Neural cell (in vitro differentiated cells): ENCODE measurements at regions not wholly inside any gene's neighbourhood (a gene's known extent, or its start where the extent isn't known, plus 50 kb on each side); places are given as distances from the start of the nearest gene placed in this dataset.

Experiments used
- H2AFZ ChIP-seq: fragments of 200-600, 300-800 bp; sonication (generic), shearing (Covaris generic); 2 replicates; pipeline ENCODE4 v1.6.0; 2014; ENCODE audit warnings: low read depth, mild to moderate bottlenecking, antibody characterized with exemption, low read length, moderate library complexity
- H3F3A ChIP-seq: fragments of 200-600 bp; shearing (Covaris generic); 2 replicates; pipeline ENCODE4 v1.6.1; 2016; ENCODE audit warnings: mild to moderate bottlenecking, moderate library complexity, mixed read lengths, antibody characterized with exemption, low read length; ENCODE audit not compliant: insufficient read depth, poor library complexity, severe bottlenecking
- H3K27ac ChIP-seq: fragments of 200-600, 300-800 bp; sonication (generic), shearing (Covaris generic); 2 replicates; pipeline ENCODE4 v1.5.1; 2014; ENCODE audit warnings: mild to moderate bottlenecking, low read length, moderate library complexity
- H3K27me3 ChIP-seq: fragments of 300-800, 200-600 bp; sonication (generic), shearing (Covaris generic); 2 replicates; pipeline ENCODE4 v1.6.0; 2014; ENCODE audit warnings: mild to moderate bottlenecking, low read depth, low read length, moderate library complexity; ENCODE audit not compliant: insufficient read depth
- H3K36me3 ChIP-seq: fragments of 300-800, 200-600 bp; sonication (generic), shearing (Covaris generic); 2 replicates; pipeline ENCODE4 v1.5.1; 2014; ENCODE audit warnings: mild to moderate bottlenecking, antibody characterized with exemption, low read length, moderate library complexity; ENCODE audit not compliant: insufficient read depth
- H3K4me2 ChIP-seq: fragments of 300-800, 200-600 bp; sonication (generic), shearing (Covaris generic); 2 replicates; pipeline ENCODE4 v1.6.0; 2014; ENCODE audit warnings: mild to moderate bottlenecking, low read length
- H3K4me3 ChIP-seq: fragments of 300-800, 200-600 bp; sonication (generic), shearing (Covaris generic); 2 replicates; pipeline ENCODE4 v1.5.1; 2014; ENCODE audit warnings: mild to moderate bottlenecking, low read length, moderate library complexity
- H3K79me2 ChIP-seq: fragments of 200-600 bp; shearing (Covaris generic); replicated peaks from 2 replicates; pipeline ENCODE4 v1.6.0; 2014; ENCODE audit warnings: mild to moderate bottlenecking, low read length, moderate library complexity; ENCODE audit not compliant: insufficient read depth
- H3K9ac ChIP-seq: fragments of 300-800, 200-600 bp; sonication (generic), shearing (Covaris generic); 2 replicates; pipeline ENCODE4 v1.6.1; 2016; ENCODE audit warnings: mild to moderate bottlenecking, low read length, mixed read lengths
- H3K9me2 ChIP-seq: fragments of 200-600 bp; shearing (Covaris generic); 2 replicates; pipeline ENCODE4 v1.6.1; 2016; ENCODE audit warnings: mild to moderate bottlenecking, low read length, mixed read lengths; ENCODE audit not compliant: insufficient read depth
- H3K9me3 ChIP-seq: fragments of 200-600, 300-800 bp; sonication (generic), shearing (Covaris generic); 2 replicates; pipeline ENCODE4 v1.6.1; 2016; ENCODE audit warnings: mild to moderate bottlenecking, mixed run types, low read length, moderate library complexity, mixed read lengths
- H4K20me1 ChIP-seq: fragments of 200-600 bp; shearing (Covaris generic); 2 replicates; pipeline ENCODE4 v1.6.1; 2016; ENCODE audit warnings: mild to moderate bottlenecking, mixed run types; ENCODE audit not compliant: insufficient read depth
- CTCF ChIP-seq: fragments of 450-650 bp; IDR thresholded peaks from 2 replicates; pipeline ENCODE4 v1.5.1; 2014; ENCODE audit warnings: antibody characterized with exemption, mild to moderate bottlenecking, moderate library complexity; ENCODE audit not compliant: poor library complexity, severe bottlenecking
- MXI1 ChIP-seq: fragments of 450-650 bp; conservative IDR thresholded peaks from 2 replicates; pipeline ENCODE4 v1.6.1; 2014; ENCODE audit warnings: antibody characterized with exemption, mild to moderate bottlenecking; ENCODE audit not compliant: poor library complexity, severe bottlenecking
- POLR2AphosphoS5 ChIP-seq: IDR thresholded peaks from 2 replicates; pipeline ENCODE4 v1.6.1; 2012
- REST ChIP-seq: IDR thresholded peaks from 2 replicates; pipeline ENCODE4 v1.6.1; 2012; ENCODE audit warnings: borderline replicate concordance
- SMC3 ChIP-seq: fragments of 450-650 bp; conservative IDR thresholded peaks from 2 replicates; pipeline ENCODE4 v1.6.1; 2014; ENCODE audit warnings: antibody characterized with exemption, mild to moderate bottlenecking, moderate library complexity; ENCODE audit not compliant: poor library complexity
- TAF1 ChIP-seq: IDR thresholded peaks from 2 replicates; pipeline ENCODE4 v1.6.1; 2012; ENCODE audit warnings: low read depth

GRCh38 chr3:27658741-27659140 lies 63.4 kb downstream of the EOMES start:
- no peak overlapping the region for H3K4me3 ChIP-seq
- no peaks in the 10 kb centered on the region for H3K36me3 ChIP-seq
- no peaks in the 10 kb centered on the region for H3K9me2 ChIP-seq
- no peaks in the 10 kb centered on the region for H3F3A ChIP-seq
- no peak overlapping the region for H2AFZ ChIP-seq
- H3K4me2 ChIP-seq = no peak overlapping the region
- H4K20me1 ChIP-seq = no peaks in the 10 kb centered on the region
- no peak overlapping the region for H3K27ac ChIP-seq
- H3K9ac ChIP-seq = no peak overlapping the region
- TF ChIP-seq TAF1 (no peak), REST (no peak), POLR2AphosphoS5 (no peak), SMC3 (no peak)
- no peaks in the 10 kb centered on the region for H3K9me3 ChIP-seq
- no peaks in the 10 kb centered on the region for H3K79me2 ChIP-seq
- no peaks in the 10 kb centered on the region for H3K27me3 ChIP-seq

GRCh38 chr3:27657871-27658270 lies 64.3 kb downstream of the EOMES start:
- Histone ChIP-seq H3K9me2 (no peaks in the 10 kb centered on the region), H3K79me2 (no peaks in the 10 kb centered on the region), H3K9me3 (no peaks in the 10 kb centered on the region), H3F3A (no peaks in the 10 kb centered on the region), H3K9ac (no peak overlapping the region), H2AFZ (no peak overlapping the region), H3K27me3 (no peaks in the 10 kb centered on the region), H3K36me3 (no peaks in the 10 kb centered on the region), H3K4me2 (no peak overlapping the region), H4K20me1 (no peaks in the 10 kb centered on the region), H3K4me3 (no peak overlapping the region), H3K27ac (no peak overlapping the region)
- TF ChIP-seq SMC3 (no peak), MXI1 (no peak), REST (no peak), CTCF (no peak), TAF1 (no peak)
